HG02852 (cell line): ENCODE measurements at regions not wholly inside any gene's neighbourhood (a gene's known extent, or its start where the extent isn't known, plus 50 kb on each side); places are given as distances from the start of the nearest gene placed in this dataset.
"Not testable (repeated sequence)": the region's sequence is repeated elsewhere in the genome, so short reads cannot be mapped to it uniquely, and the experiment has no call there.

ENCODE experiments used
- ATAC-seq: cut with Tn5 transposase; IDR thresholded peaks from one replicate; pipeline ENCODE4 v1.9.1; 2021; ENCODE audit warnings: mild to moderate bottlenecking, moderate library complexity; ENCODE audit not compliant: unreplicated experiment

- no peak for ATAC-seq
These were observed 69.5 kb upstream of the VGLL4 start for GRCh38 chr3:11713171-11713570.

DNA sequence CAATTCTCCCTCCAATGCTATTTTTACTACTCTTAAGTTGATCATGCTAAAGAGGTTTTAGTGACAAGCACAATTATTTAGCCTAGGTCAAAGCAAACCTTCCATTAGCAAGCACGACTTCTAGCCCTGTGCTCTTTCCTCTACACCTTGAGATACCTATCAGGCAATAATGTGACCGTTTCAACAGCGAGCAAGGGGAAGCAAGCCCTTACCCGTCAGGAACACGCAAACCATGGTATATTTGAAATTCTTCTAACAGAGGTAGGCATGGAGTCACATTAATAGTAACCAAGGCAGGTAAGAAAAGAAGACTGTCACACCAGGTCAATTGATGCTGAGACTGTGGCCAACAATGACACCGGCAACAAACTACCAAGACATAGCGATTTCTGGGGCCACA, 68.9 kb upstream of the VGLL4 start:
- ATAC-seq, result no peak

GRCh38 chr3:11711876-11712275, 68.2 kb upstream of the VGLL4 start:
- no peak for ATAC-seq

GRCh38 chr3:11709782-11710181, 66.1 kb upstream of the VGLL4 start:
- no peak for ATAC-seq

DNA sequence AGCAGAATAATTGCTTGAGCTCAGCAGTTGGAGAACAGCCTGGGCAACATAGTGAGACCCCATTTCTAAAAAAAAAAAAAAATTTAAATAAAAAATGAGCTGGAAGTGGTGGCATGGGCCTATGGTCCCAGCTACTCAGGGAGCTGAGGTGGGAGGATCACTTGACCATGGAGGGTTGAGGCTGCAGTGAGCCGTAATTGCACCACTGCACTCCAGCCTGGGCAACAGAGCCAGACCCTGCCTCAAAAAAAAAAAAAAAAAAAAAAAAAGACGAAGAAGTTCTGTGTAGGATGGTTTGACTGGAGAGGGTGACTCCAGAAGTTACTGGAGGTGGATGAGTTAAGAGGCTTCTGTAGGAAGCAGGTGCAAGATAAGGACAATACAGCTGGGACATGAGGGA, 63.4 kb upstream of the VGLL4 start:
- ATAC-seq, result not testable (repeated sequence)

DNA sequence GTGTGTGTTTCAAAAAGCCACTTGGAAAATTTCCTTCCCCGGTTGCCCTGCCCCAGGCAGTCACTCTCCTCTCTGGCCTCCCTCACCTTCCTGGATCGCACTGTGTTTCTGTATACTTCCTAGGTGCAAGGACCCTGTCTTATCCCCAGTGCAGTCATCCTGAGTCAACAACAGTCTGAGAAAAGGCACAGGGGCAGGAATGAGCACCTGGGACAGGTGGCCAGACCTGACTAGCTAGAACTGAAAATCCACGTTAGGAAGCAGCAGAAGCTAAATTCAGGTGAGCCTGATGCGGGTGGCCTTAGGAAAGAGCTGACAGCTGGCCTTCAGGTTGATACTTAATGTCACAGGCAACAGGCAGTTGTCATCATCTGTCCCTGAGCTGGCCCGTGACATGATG, 62.9 kb upstream of the VGLL4 start:
- ATAC-seq, result no peak

DNA sequence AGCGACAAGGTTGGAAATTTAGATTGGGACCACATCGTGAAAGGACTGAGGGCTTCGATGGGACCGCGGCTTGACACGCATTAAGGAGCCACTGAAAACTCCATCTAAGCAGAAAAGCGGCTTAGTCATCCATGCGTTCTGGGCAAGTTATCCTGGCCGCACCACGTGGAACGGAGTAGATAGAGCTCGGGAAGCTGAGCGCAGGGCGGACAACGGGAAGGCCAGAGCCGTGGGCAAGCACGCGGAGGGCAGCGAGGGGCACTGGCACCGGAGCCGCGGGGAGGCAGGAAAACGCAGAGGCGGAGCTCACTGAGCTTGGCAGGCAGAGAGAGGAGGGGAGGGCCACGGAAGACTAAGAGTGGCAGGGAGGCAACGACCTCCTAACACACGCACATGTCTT, 61.3 kb upstream of the VGLL4 start:
- no peak for ATAC-seq

DNA sequence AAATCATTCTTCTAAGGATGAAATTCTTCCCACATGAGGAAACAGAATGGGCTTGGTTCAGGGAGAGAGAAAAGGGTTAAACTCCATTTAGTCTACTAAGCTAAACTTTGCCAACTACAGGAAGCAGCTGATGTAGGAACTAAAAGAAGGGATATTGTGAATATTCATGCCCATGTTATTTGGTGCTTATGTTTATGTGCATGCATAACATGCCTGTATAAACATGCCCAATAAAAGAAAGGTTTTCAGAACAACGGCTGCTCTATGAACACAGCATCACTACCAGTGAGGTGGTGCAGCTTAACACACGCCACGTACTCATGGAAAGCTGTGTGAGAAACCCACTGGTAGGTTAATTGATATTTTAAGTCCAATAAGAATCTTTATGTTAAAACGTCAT, 59.4 kb upstream of the VGLL4 start:
- no peak for ATAC-seq

- no peak for ATAC-seq
These were observed 55.3 kb upstream of the VGLL4 start for GRCh38 chr3:11699083-11699427.

DNA sequence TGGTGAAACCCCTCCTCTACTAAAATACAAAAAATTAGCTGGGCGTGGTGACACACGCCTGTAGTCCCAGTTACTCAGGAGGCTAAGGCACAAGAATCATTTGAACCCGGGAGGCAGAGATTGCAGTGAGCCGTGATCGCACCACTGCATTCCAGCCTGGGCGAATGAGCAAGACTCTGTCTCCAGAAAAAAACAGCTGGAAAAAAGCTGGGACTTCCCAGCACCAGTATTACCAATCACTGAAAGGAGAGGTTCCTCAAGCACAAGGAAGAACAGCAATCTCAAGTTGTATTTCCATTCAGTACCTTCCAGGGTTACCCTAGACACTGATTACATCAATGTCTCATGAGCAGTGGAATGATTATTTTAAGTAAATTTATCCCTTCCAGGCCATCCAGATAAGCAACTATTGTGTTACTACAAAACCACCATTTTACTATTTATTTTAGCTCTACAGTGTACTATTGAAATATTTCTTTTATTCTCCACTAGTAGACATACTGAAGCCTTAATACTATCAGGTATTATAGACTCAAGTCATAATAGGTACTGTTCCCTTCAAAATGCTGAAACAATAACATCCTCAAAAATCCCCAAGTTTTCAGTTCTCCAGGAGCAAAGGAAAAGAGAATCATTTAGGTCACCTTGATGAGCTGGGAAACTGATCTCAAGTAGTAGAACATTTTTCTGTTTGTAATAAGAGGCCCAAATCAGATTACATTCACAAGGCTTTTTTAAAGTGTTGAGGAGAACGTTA, 54.8 kb upstream of the VGLL4 start:
- ATAC-seq, result no peak

GRCh38 chr3:11697701-11698100, 54.0 kb upstream of the VGLL4 start:
- no peak for ATAC-seq

GRCh38 chr3:11696054-11696453, 52.3 kb upstream of the VGLL4 start:
- ATAC-seq, result no peak
